SK-N-SH treated with all-trans-retinoic acid at 6 μM for 48 hours (cell line): ENCODE measurements at regions not wholly inside any gene's neighbourhood (a gene's known extent, or its start where the extent isn't known, plus 50 kb on each side); places are given as distances from the start of the nearest gene placed in this dataset.

Experiments used
- ATAC-seq: fragments of 200-7000 bp; cut with Tn5 transposase; 3 replicates; pipeline ENCODE4 v1.9.1; 2020; ENCODE audit warnings: mild to moderate bottlenecking, moderate library complexity
- ARNTL ChIP-seq: fragments of 450-650 bp; formaldehyde crosslinking; IDR thresholded peaks from 2 replicates; pipeline ENCODE4 v1.5.0; 2020; ENCODE audit warnings: low read depth, mild to moderate bottlenecking, moderate library complexity, borderline replicate concordance
- BACH2 ChIP-seq: fragments of 250-450 bp; sonication (Bioruptor Pico); IDR thresholded peaks from 2 replicates; pipeline ENCODE4 v1.9.0; 2021; ENCODE audit warnings: mild to moderate bottlenecking, borderline replicate concordance
- ESRRG ChIP-seq: fragments of 250-450 bp; sonication (Bioruptor Pico); IDR thresholded peaks from 2 replicates; pipeline ENCODE4 v1.6.1; 2021; ENCODE audit warnings: mild to moderate bottlenecking
- GLIS3 ChIP-seq: fragments of 250-450 bp; sonication (Bioruptor Pico); IDR thresholded peaks from 2 replicates; pipeline ENCODE4 v1.5.0; 2020; ENCODE audit warnings: mild to moderate bottlenecking, moderate library complexity
- ISL1 ChIP-seq: fragments of 250-450 bp; sonication (Bioruptor Pico); IDR thresholded peaks from 2 replicates; pipeline ENCODE4 v2.1.2; 2022; ENCODE audit warnings: mild to moderate bottlenecking, moderate library complexity
- OSR1 ChIP-seq: fragments of 250-450 bp; sonication (Bioruptor Pico); IDR thresholded peaks from 2 replicates; pipeline ENCODE4 v1.8.0; 2022; ENCODE audit warnings: moderate library complexity, mild to moderate bottlenecking, inconsistent platforms
- PPARA ChIP-seq: fragments of 250-450 bp; sonication (Bioruptor Pico); IDR thresholded peaks from 2 replicates; pipeline ENCODE4 v1.5.0; 2020; ENCODE audit warnings: mild to moderate bottlenecking, borderline replicate concordance
- RARB ChIP-seq: fragments of 250-450 bp; sonication (Bioruptor Pico); IDR thresholded peaks from 2 replicates; pipeline ENCODE4 v1.8.0; 2021; ENCODE audit warnings: mild to moderate bottlenecking, moderate library complexity
- SNAI2 ChIP-seq: fragments of 250-450 bp; sonication (Bioruptor Pico); IDR thresholded peaks from 2 replicates; pipeline ENCODE4 v1.5.0; 2020; ENCODE audit warnings: mild to moderate bottlenecking, moderate library complexity
- TCF4 ChIP-seq: fragments of 250-450 bp; sonication (Bioruptor Pico); IDR thresholded peaks from 2 replicates; pipeline ENCODE4 v1.8.0; 2021; ENCODE audit warnings: mild to moderate bottlenecking, moderate library complexity, borderline replicate concordance
- TOX ChIP-seq: fragments of 250-450 bp; sonication (Bioruptor Pico); IDR thresholded peaks from 2 replicates; pipeline ENCODE4 v1.8.0; 2021; ENCODE audit warnings: mild to moderate bottlenecking, moderate library complexity, borderline replicate concordance
- ZC3H10 ChIP-seq: fragments of 250-450 bp; sonication (Bioruptor Pico); IDR thresholded peaks from 2 replicates; pipeline ENCODE4 v1.5.1; 2021; ENCODE audit warnings: mild to moderate bottlenecking, moderate library complexity
- ZFP3 ChIP-seq: fragments of 250-450 bp; sonication (Bioruptor Pico); IDR thresholded peaks from 2 replicates; pipeline ENCODE4 v1.5.0; 2020; ENCODE audit warnings: mild to moderate bottlenecking, moderate library complexity
- ZFP30 ChIP-seq: fragments of 450-650 bp; formaldehyde crosslinking; IDR thresholded peaks from 2 replicates; pipeline ENCODE4 v1.5.0; 2022; ENCODE audit warnings: mild to moderate bottlenecking, moderate library complexity
- ZNF70 ChIP-seq: fragments of 450-650 bp; formaldehyde crosslinking; IDR thresholded peaks from 2 replicates; pipeline ENCODE4 v1.5.0; 2020; ENCODE audit warnings: mild to moderate bottlenecking, moderate library complexity
- ZNF8 ChIP-seq: fragments of 450-650 bp; formaldehyde crosslinking; IDR thresholded peaks from 2 replicates; pipeline ENCODE4 v1.5.0; 2020; ENCODE audit warnings: mild to moderate bottlenecking, moderate library complexity
- TF ChIP-seq, protein P1 (sequence below): fragments of 250-450 bp; sonication (Bioruptor Pico); IDR thresholded peaks from 2 replicates; pipeline ENCODE4 v1.5.1; 2021; ENCODE audit warnings: mild to moderate bottlenecking, moderate library complexity
- TF ChIP-seq, protein P2 (sequence below): fragments of 250-450 bp; sonication (Bioruptor Pico); IDR thresholded peaks from 2 replicates; pipeline ENCODE4 v1.8.0; 2021; ENCODE audit warnings: low read depth, mild to moderate bottlenecking, moderate library complexity, borderline replicate concordance
- TF ChIP-seq, protein P3 (sequence below): fragments of 250-450 bp; sonication (Bioruptor Pico); IDR thresholded peaks from 2 replicates; pipeline ENCODE4 v1.5.1; 2020; ENCODE audit warnings: low read depth, mild to moderate bottlenecking, moderate library complexity
- TF ChIP-seq, protein P4 (sequence below): fragments of 250-450 bp; sonication (Bioruptor Pico); IDR thresholded peaks from 2 replicates; pipeline ENCODE4 v1.5.0; 2020; ENCODE audit warnings: mild to moderate bottlenecking, moderate library complexity
- TF ChIP-seq, protein P5 (sequence below): fragments of 250-450 bp; sonication (Bioruptor Pico); IDR thresholded peaks from 2 replicates; pipeline ENCODE4 v1.8.0; 2020; ENCODE audit warnings: mild to moderate bottlenecking, moderate library complexity, borderline replicate concordance

DNA sequence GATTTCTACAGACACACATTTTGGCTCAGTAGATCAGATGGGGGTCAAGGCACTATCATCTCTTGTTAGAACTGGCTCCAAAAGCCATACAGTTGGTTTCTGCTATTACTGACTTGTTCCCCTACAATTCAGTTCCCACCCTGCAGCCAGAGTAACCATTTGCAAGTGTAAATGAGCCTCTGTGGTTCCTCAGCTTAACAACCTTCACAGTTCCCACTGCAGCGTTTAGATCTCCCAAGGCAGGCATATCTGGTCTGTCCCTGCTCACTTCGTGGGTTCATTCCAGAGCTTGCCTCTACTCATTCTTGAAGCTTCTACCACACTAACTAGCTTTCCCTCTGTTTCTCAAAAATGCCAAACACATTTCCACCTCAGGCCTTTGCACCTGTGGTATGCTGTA lies 186.1 kb downstream of the CBLN1 start:
- TF ChIP-seq BACH2: no peak
- TF ChIP-seq, protein P1, sequence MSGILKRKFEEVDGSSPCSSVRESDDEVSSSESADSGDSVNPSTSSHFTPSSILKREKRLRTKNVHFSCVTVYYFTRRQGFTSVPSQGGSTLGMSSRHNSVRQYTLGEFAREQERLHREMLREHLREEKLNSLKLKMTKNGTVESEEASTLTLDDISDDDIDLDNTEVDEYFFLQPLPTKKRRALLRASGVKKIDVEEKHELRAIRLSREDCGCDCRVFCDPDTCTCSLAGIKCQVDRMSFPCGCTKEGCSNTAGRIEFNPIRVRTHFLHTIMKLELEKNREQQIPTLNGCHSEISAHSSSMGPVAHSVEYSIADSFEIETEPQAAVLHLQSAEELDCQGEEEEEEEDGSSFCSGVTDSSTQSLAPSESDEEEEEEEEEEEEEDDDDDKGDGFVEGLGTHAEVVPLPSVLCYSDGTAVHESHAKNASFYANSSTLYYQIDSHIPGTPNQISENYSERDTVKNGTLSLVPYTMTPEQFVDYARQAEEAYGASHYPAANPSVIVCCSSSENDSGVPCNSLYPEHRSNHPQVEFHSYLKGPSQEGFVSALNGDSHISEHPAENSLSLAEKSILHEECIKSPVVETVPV: no peak
- no peak for TF ChIP-seq SNAI2 (CRISPR knock-in tag)
- TF ChIP-seq ESRRG (CRISPR knock-in tag): no peak
- TF ChIP-seq, protein P2, sequence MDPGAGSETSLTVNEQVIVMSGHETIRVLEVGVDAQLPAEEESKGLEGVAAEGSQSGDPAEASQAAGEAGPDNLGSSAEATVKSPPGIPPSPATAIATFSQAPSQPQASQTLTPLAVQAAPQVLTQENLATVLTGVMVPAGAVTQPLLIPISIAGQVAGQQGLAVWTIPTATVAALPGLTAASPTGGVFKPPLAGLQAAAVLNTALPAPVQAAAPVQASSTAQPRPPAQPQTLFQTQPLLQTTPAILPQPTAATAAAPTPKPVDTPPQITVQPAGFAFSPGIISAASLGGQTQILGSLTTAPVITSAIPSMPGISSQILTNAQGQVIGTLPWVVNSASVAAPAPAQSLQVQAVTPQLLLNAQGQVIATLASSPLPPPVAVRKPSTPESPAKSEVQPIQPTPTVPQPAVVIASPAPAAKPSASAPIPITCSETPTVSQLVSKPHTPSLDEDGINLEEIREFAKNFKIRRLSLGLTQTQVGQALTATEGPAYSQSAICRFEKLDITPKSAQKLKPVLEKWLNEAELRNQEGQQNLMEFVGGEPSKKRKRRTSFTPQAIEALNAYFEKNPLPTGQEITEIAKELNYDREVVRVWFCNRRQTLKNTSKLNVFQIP (CRISPR knock-in tag): no peak
- no peak for TF ChIP-seq ZNF70 (CRISPR knock-in tag)
- TF ChIP-seq GLIS3 (CRISPR knock-in tag): no peak
- TF ChIP-seq ZC3H10: no peak
- TF ChIP-seq TOX (CRISPR knock-in tag): no peak
- TF ChIP-seq ZFP3 (CRISPR knock-in tag): no peak
- TF ChIP-seq ARNTL (CRISPR knock-in tag): no peak
- no peak for TF ChIP-seq OSR1 (CRISPR knock-in tag)
- TF ChIP-seq, protein P3, sequence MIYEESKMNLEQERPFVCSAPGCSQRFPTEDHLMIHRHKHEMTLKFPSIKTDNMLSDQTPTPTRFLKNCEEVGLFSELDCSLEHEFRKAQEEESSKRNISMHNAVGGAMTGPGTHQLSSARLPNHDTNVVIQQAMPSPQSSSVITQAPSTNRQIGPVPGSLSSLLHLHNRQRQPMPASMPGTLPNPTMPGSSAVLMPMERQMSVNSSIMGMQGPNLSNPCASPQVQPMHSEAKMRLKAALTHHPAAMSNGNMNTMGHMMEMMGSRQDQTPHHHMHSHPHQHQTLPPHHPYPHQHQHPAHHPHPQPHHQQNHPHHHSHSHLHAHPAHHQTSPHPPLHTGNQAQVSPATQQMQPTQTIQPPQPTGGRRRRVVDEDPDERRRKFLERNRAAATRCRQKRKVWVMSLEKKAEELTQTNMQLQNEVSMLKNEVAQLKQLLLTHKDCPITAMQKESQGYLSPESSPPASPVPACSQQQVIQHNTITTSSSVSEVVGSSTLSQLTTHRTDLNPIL (CRISPR knock-in tag): no peak
- TF ChIP-seq ZFP30 (CRISPR knock-in tag): no peak
- no peak for TF ChIP-seq TCF4
- TF ChIP-seq, protein P4, sequence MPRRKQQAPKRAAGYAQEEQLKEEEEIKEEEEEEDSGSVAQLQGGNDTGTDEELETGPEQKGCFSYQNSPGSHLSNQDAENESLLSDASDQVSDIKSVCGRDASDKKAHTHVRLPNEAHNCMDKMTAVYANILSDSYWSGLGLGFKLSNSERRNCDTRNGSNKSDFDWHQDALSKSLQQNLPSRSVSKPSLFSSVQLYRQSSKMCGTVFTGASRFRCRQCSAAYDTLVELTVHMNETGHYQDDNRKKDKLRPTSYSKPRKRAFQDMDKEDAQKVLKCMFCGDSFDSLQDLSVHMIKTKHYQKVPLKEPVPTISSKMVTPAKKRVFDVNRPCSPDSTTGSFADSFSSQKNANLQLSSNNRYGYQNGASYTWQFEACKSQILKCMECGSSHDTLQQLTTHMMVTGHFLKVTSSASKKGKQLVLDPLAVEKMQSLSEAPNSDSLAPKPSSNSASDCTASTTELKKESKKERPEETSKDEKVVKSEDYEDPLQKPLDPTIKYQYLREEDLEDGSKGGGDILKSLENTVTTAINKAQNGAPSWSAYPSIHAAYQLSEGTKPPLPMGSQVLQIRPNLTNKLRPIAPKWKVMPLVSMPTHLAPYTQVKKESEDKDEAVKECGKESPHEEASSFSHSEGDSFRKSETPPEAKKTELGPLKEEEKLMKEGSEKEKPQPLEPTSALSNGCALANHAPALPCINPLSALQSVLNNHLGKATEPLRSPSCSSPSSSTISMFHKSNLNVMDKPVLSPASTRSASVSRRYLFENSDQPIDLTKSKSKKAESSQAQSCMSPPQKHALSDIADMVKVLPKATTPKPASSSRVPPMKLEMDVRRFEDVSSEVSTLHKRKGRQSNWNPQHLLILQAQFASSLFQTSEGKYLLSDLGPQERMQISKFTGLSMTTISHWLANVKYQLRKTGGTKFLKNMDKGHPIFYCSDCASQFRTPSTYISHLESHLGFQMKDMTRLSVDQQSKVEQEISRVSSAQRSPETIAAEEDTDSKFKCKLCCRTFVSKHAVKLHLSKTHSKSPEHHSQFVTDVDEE: no peak
- no peak for TF ChIP-seq PPARA (CRISPR knock-in tag)
- no peak for TF ChIP-seq ISL1 (CRISPR knock-in tag)
- TF ChIP-seq, protein P5, sequence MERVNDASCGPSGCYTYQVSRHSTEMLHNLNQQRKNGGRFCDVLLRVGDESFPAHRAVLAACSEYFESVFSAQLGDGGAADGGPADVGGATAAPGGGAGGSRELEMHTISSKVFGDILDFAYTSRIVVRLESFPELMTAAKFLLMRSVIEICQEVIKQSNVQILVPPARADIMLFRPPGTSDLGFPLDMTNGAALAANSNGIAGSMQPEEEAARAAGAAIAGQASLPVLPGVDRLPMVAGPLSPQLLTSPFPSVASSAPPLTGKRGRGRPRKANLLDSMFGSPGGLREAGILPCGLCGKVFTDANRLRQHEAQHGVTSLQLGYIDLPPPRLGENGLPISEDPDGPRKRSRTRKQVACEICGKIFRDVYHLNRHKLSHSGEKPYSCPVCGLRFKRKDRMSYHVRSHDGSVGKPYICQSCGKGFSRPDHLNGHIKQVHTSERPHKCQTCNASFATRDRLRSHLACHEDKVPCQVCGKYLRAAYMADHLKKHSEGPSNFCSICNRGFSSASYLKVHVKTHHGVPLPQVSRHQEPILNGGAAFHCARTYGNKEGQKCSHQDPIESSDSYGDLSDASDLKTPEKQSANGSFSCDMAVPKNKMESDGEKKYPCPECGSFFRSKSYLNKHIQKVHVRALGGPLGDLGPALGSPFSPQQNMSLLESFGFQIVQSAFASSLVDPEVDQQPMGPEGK (CRISPR knock-in tag): no peak
- no peak for TF ChIP-seq RARB
- ATAC-seq: no peak

DNA sequence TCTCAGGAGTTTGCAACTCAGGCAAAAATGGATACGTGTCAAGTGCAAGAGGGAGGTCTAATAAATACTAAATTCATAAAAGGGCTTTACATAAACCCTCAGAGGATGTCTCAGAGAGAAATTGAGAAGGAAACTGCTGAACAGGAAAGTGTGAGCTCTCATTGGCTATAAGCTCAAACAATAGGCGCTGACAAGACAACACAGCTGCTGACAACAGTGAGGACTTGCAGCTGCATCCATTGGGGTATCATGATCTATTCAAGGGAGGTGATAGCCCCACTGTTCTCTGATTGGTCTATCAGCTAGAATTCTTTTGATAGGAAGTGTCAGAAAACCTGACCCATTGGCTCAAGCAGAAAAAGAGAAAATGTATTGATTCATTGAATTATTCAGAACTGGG lies 187.2 kb downstream of the CBLN1 start:
- ATAC-seq: no peak

DNA sequence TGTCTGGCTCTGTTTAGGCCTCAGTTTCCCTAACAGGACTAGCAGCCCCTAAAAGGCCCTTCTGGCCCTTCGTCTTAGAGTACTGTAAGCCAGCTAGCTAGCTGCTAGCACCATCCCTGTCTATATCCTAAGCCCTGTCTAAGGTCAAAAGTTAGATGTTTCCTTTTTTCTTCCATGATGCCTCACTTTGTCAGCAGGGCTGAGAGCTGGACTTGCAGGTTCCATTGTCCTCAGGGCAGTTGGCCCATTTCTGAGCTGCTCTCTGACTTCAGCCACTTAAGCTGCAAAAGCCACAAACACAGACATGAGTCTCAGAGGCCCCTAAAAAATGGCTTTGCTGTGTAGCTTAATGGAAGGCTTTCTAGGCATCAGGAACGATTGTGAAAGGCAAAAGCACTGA lies 187.7 kb downstream of the CBLN1 start:
- no peak for ATAC-seq
- TF ChIP-seq ISL1 (CRISPR knock-in tag): no peak
- TF ChIP-seq ZFP3 (CRISPR knock-in tag): no peak
- TF ChIP-seq ESRRG (CRISPR knock-in tag): no peak
- no peak for TF ChIP-seq ZNF70 (CRISPR knock-in tag)
- no peak for TF ChIP-seq ZNF8
- no peak for TF ChIP-seq BACH2
- TF ChIP-seq TOX (CRISPR knock-in tag): no peak
- no peak for TF ChIP-seq ZFP30 (CRISPR knock-in tag)
- TF ChIP-seq, protein P3 (CRISPR knock-in tag): no peak
- no peak for TF ChIP-seq ZC3H10
- TF ChIP-seq TCF4: no peak
- TF ChIP-seq, protein P1: no peak

More for the DNA sequence above, 187.2 kb downstream of the CBLN1 start:
- no peak for TF ChIP-seq TCF4
- no peak for TF ChIP-seq ARNTL (CRISPR knock-in tag)
- no peak for TF ChIP-seq ZFP3 (CRISPR knock-in tag)
- TF ChIP-seq, protein P3 (CRISPR knock-in tag): no peak
